HG02885 (cell line): ENCODE measurements at regions not wholly inside any gene's neighbourhood (a gene's known extent, or its start where the extent isn't known, plus 50 kb on each side); places are given as distances from the start of the nearest gene placed in this dataset.

Experiments
- ATAC-seq: cut with Tn5 transposase; IDR thresholded peaks from one replicate; pipeline ENCODE4 v1.9.1; 2021; ENCODE audit warnings: mild to moderate bottlenecking; ENCODE audit not compliant: unreplicated experiment, poor library complexity

DNA sequence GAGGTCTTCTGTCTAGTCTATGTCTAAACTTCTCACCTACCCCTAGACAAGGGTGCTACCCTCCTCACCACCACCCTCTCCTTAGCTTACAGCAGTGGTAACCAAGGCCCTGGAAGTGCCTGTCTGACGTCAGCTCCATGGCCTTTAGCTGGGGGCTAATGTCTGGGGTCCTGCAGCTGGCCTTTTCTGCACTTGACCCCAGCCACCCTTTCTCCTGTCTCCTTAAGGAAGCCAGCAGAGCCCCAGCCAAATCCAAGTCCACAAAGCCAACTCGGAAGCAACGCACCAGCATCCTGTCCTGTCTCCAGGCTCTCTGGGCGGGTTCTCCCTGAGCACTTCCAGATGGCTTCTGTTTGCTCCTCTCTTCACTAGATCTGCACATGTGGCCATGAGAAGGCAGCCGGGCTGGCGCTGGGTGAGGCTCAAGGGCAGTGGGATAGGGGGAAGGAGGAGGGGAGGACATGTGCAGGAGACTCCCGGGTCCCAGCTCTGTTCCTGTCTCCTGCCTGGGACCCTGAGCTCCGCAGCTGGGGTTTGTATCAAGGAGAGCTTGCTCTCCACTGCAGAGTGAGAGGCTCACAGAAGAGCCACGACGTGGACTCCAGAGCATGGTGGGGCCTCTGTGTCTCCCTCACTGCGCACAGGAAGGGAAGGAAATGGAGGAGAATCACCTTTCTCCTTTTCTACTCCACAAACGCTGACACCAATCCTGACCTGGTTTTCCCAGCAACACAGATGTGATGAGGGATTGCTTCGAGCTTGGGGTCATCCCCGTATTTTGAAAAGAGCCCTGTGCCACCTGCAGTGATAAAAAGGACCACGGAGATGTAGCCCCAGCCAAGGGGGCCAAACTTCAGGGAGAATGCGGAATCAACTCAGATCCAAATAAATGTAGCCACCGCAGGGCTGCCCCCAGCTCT is 204.2 kb downstream of the USP12 start:
- no peak for ATAC-seq

DNA sequence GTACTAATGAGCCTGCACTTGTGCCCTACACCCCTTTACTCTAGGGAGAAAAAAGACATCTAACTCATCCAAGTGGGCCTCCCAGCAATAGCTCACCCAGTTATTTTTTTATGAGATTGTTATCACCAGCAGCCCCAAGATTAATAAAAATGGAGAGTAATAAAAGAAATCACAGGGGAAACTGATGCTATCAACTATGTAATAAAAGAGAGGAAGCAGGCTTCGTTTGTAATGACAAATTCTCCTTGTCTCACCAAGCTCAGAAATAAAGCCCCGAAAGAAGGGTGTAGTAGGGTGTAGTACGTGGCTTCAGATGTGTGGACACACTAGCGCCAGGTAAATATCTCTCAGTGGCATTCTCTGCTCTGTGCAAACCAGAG is 204.9 kb downstream of the USP12 start:
- no peak for ATAC-seq

DNA sequence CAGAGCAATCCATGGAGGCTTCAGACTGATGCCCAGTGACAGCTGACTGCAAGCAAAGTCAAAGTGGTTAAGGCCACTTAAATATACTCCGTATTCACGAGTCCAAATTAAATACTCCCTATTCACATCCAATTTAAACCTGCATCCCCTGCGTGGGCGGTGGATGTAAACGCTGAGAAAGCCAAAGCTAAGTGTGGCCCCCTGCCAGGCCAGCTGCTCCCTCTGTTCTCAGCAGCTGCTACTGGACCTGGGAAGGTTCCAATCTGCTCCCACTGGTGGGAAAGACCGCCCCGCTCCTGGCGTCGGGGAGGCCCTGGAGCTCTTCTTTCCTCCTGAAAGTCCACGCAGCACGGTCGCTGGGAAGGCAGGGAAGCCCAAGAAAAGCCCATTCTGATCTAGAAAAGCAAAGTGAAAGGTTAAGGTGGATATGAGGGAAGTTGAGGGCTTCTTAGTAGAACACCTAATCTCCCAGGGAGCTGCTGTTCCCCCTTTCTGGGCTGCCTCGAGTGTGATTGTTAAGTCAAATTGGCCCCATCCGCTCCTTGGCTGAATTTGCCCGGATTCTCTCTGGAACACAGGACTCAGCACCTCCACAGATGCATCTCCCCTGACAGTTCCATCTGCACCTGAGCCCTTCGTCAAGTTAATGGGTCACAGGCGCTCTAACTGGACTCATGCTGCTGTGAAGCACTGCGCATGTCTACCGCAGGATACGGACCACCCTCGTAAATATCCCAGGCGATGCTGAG is 205.5 kb downstream of the USP12 start:
- ATAC-seq = no peak

DNA sequence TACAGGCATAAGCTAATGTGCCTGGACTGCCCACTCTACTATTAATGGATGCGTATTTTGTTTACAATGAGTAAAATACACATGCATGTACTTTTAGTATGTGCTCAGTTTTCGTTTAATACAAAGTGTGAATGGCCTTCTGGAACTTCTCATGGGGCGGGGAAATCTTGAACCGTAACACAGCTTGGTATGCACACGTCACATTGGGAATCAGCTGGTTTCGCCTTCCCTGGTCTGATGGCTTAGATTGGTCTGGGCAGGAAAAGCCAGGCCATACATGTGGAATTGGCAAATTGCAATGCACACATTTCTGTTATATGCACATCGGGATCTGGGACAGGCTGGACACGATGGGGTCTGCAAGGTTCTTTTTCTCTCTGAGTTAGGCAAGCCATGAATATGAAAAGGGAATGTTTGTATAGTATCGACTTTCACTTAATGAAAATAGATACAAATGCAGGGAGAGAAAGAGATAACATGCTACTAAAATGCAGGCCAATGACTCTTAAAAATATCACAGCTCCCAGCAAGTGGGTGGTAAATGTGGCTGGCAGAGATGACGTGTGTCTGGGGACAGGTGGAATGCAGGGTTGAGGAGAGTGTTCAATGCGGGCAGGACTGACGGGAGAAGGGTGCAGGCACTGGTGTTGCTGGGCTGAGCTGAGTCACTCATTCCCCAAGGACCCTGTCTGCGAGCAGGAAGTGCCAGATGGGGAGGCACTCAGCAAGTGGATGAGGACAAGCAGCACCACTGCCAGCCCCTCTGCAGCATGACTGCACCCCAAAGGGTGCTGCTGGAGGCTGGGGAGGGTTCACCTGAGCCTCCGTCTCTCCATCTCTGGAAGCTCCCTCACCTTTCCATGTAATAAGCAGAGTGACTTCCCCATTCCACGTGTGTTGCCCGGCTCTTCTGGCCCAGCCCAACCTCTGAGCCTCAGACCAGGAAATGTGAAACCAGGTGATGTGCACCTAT is 204.0 kb upstream of the GPR12 start:
- ATAC-seq = no peak

DNA sequence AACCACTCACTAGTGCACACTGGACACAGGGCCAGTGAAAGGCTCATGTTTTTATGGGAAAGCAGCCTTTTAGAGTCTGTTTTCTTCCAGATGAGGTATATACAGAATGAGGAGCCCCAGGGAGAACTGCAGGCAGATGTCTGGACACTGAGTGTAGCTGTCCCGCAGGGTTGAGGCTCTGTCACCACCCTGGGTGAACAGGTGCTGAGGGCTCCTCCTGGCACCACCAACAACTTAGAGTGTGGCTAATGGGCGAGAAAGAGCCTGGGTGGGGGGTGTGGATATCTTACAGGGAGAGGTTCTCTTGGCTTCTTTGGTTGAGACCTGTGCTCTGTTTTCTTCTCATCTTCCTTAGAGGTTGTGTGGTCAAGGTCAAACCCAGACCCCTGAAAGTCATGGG is 202.1 kb upstream of the GPR12 start:
- ATAC-seq = no peak

DNA sequence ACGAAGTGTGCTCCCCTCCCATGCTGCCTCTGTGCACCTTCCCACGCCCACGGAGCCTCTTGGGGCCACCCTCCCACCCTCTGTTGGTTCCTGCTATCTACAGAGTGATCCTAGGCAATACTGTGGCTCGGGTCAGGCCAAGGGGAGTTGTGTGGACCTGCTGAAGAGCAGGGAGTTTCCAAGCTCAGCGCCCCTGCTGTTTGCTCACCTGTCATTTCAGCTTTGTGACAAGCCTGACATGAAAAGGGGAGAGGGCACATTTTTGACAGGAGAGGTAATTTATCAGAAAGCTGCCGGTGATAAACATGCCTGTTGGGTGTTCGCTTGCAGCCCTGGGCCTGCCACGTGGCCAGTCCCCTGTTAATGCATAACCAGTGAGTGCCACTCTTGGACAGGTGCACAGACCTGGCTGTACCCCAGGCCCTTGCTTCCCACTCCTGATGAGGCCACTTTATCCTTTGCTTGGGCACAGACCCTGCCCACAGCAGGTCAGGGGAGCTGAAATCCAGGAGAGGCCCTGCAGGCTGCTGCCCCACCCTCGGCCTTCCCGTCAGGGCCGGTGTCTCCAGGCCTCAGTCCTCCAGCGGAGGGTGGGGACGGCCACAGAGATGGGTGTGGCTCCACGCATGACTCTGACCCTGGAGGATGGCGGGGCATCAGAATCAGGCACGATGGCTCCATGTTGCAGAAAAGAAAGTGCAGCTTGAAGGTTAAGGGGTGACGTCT is 201.5 kb upstream of the GPR12 start:
- ATAC-seq = no peak

DNA sequence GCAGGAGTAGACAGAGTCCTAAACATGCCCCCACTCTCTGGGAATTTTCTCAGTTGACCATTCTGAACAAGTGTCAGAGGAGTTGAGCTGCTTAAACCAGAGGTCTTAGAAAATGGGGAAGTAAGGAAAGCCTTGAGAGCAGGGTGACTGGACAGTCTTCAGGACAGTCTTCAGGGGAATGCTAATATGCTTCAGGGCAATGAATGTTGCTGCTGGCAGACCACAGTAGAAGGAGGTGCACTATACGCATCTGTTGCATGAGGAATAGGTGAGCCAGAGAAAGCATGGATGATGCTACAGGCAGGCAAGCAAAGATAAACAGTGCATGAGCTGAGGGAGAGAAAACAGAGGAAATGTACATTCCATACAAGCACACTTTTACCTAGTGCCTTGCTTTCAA is 196.6 kb upstream of the GPR12 start:
- no peak for ATAC-seq

DNA sequence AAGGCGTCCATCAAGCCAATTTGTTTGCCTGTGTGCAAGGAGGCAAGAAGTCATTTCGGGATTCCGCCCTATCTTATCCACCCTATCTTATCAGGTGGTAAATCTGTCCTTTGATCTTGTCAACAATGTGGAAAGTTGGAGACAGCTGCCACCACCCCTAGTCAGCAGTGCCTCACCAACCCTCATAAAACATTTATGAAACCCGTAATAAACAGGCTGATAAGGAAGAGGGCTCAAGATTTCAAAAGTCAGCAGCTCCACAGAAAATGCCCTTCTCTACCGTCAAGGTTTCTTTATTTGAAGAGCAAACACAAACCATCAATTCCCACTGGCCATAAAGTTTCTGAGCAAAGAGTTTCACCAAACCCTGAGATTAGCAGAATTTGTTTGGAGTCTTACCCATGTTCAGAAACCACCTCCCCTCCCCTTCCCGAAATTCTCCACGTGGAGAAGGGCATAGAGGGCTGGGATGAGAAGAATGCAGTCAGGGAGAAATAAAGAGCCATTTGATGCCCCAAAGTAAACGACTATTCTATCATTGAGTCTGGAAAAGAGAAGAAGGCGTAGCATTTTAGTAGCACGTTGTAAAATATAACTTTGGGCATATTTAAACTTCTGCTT is 196.0 kb upstream of the GPR12 start:
- no peak for ATAC-seq

DNA sequence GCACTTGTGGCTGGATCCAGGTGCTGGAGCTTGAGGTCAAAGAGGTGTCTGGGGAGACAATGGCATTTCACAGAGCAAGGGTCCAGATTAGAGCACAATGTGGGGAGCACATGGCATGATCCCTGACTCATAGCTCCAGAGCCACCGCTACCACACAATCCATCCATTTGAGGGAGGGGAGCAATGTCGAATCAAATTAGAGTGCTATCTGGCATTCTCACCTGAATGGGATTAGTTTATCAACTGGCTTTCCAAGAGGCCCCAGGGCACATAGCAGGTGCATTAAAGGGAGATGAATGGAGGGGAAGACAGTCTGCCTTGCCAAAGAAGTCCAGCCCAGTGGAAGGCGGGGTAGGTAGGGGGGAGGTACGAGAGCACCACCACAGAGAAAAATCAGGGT is 194.4 kb upstream of the GPR12 start:
- no peak for ATAC-seq

DNA sequence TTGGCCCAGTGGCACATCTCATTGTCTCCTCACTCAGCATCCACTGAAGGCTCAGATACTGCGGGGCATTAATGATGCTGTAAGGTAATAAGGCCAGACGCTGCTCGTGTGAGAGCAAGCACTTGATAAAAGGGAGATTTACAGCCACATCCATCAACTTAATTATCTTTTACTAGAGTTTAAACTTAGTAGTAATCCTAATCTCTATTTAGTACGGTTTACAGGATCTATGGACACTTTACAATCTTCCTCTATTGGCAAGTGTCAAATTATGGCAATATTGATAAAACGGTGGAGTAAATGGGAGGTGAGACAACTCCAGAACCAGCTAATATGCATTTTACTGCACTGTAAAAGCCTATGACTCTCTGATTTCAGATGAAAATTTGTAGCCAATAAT is 192.7 kb upstream of the GPR12 start:
- ATAC-seq = no peak

DNA sequence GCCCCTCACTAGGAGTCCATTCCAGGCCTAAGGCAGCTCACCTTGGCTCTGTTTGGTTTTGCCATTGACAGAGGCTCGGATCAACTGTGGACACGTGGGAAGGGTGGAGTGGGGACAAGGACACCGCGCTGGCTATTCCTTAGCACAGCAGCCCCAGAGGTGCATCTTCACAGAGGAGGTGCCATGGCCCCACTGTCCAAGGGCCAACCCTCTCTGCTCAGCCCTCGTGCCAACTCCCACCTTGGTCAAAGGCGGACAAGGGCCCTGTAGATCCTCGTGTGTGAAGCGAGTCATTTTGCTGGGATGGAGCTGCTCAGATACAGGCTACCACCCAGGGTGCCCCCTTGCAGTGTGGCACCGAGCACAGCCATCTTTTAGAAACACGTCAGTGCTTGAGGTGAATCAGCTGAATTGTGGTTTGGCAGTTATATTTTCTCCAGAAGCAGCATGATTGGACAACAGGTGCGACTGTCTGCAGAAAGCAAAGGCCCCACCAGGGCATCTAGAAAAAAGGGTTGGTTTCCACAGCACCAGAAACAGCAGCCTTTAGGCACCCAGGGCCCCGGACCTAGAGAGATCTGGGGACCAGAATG is 192.1 kb upstream of the GPR12 start:
- no peak for ATAC-seq

DNA sequence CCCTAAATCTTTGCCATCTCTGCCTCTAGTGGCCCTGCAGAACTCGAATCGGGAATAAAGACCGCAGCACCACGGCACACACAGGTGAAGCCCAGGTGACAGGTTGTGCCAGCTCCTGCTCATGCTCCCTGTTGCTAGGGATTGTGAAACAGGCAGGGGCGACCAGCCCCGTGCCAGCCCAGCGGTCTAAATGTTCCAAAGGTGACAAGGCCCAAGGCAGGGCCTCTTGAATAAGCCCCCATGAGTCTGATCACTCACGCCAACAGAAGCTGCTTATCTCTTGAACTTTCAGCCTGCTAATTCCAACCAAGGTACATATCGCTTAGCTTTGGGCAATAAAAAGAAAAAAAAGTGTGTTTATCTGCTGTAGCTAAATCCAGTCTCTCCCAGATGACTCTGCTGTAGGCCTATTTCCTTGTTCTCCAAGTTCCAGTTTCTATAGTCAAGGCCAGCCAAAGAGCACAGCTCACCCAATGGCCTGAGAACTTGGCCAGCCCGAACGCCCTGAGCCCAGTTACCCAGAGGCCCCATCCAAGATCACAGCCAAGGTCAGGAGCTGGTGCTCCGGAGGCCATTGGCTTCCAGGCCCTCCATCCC is 191.1 kb upstream of the GPR12 start:
- ATAC-seq = no peak

DNA sequence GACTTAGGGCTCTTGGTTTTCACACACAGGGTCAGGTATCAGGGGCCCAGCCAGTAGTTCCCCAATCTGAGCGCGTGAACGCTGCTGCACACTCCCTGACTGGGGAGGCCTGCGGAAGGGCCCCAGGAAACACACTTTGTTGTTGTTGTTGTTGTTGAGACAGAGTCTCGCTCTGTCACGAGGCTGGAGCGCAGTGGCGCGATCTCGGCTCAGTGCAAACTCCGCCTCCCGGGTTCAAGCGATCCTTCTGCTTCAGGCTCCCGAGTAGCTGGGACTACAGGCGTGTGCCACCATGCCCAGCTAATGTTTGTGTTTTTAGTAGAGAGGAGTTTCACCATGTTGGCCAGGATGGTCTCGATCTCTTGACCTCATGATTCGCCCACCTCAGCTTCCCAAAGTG is 190.4 kb upstream of the GPR12 start:
- no peak for ATAC-seq

DNA sequence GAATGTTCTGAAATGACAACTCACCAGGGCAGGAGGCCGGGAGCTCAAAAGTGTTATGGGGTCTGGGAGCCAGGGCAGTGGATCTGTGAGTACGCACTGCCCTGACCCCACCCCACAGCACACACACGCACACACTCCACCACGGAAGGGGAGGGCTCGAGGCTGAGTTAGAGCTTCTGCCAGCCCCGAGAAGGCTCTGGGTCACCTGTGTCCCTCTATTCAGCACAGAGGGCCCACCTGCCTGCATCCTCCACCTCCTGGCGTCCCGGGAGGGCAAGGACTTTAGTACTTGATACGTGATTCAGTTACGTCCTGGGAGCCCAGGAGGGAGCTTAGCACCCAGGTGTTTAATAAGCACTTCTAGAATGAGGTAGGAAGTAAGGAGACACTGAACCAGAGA is 190.0 kb upstream of the GPR12 start:
- ATAC-seq = no peak

DNA sequence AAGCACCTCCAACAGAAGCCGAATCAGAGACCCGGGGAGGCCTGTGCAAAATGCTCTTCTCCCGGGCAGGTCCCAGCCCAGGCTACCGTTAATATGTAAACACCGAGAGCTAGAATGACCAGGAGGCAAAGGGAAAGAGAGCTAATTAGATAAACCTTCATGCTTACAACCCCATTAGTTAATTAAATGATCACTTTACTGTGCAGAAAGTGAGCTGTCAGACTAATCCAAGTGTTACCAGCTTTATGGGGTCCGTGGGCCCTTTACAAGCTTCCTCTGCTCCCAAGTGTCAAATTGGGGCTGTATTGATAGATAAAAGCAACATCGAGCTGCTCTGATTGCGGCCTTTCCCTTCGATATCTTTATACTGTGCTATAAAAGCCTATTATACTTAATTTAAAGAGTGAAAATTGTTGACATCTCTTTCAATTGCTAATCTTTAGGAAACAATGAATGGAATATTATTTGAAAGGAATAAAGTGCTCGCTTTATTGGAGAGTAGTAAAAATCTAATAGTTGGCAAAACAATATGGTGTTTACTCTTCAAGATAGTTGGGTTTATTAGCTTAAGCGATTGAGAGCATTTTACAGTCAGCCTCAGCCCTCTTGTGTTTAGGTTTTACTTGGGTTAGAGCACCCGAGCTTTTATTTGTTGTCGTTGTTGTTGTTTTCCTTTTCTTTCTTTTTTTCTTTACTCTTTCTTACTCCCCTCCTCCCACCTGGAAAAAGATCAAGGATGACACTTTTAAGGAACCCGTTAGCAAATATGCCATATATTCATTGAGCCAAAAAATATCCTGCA is 189.3 kb upstream of the GPR12 start:
- ATAC-seq = no peak

DNA sequence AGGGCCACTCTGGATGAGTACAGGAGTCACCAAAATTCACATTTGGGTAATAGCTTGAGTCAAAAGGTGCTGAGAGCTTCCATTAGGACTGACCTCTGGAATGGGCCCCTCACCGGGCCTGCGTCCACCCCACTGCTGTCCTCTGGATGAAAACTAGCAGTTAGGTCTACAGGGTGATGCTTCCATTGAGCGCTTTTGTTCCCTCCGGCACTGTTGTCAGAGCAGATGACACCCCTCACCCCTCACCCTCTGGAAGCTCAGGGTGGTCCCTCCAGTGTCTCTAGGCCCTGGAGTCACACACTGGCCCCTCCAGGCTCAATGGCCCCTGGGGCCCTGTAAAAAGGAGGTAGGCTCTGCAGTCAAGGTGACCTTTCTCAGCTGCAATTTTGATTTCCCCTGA is 187.8 kb upstream of the GPR12 start:
- ATAC-seq = no peak

DNA sequence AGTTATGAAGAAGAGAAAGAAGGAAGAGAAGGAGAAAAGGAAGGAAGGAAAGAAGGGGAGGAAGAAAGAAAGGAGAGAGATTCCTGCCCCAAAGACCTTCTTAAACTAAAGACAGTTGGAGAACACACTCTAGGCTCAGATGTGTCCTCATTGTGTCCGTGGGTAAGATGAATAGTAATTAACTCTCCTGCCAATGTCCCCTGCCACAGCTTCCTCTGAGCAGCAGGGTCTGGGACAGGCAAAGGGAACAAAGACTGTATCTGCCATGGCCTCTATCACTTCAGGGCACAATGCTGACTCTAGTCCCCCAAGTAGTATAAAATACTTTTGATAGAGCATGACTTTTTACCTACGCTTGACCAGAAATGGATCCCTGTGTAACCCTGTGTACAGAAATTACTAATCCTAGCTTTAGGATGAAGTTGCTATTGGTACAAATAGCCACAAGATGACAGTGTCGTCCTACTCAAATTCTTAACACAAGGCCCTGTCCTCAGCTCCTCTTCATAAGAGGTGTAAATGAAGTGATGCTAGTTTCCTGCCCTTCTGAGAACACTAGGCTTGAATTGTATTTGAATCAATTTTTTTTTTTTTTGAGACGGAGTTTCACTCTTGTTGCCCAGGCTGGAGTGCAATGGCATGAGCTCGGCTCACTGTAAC is 186.2 kb upstream of the GPR12 start:
- ATAC-seq = no peak
